IMR-90 (cell line): ENCODE measurements at regions not wholly inside any gene's neighbourhood (a gene's known extent, or its start where the extent isn't known, plus 50 kb on each side); places are given as distances from the start of the nearest gene placed in this dataset.

Experiments
- ATAC-seq: fragments of 200-7000 bp; cut with Tn5 transposase; 2 replicates; pipeline ENCODE4 v1.9.1; 2020; ENCODE audit warnings: low read depth, mild to moderate bottlenecking, moderate library complexity
- BruUV-seq: library from RNA; stranded (reverse); fragments of 400-500 nt; replicated peaks from 2 replicates; lab custom pipeline; 2021; lab: Mats Ljungman, UMichigan
- CTCF ChIA-PET: fragments of 300-600 bp; formaldehyde crosslinking; extraction: SDS; loops from one replicate; lab custom pipeline; 2021; ENCODE audit warnings: antibody characterized with exemption; lab: Yijun Ruan, JAX
- POLR2A ChIA-PET: fragments of 300-600 bp; sonication (Branson Sonifier 250); formaldehyde crosslinking; loops from one replicate; lab custom pipeline; 2022; ENCODE audit warnings: antibody characterized with exemption; ENCODE audit not compliant: unreplicated experiment; lab: Charles Lee
- DNase-seq: peaks from one replicate; pipeline ENCODE4 v3.0.0; 2013
- H2AFZ ChIP-seq: replicated peaks from 2 replicates; pipeline ENCODE3; 2013; ENCODE audit warnings: low read length, mild to moderate bottlenecking; ENCODE audit not compliant: poor library complexity
- H2AK5ac ChIP-seq: 2 replicates; pipeline ENCODE4 v1.6.1; 2013; ENCODE audit warnings: low read depth, low read length, inconsistent platforms
- H2AK9ac ChIP-seq: replicated peaks from 2 replicates; pipeline ENCODE3; 2013; ENCODE audit warnings: mild to moderate bottlenecking, low read depth, low read length, moderate library complexity; ENCODE audit not compliant: poor library complexity
- H2BK120ac ChIP-seq: 2 replicates; pipeline ENCODE4 v1.6.1; 2013; ENCODE audit warnings: low read depth, low read length, inconsistent platforms
- H2BK15ac ChIP-seq: 3 replicates; pipeline ENCODE4 v1.6.1; 2013; ENCODE audit warnings: low read depth, low read length, inconsistent platforms
- H2BK20ac ChIP-seq: 2 replicates; pipeline ENCODE4 v1.6.1; 2013; ENCODE audit warnings: low read depth, mild to moderate bottlenecking, inconsistent platforms, low read length, moderate library complexity
- H2BK5ac ChIP-seq: 2 replicates; pipeline ENCODE4 v1.6.1; 2013; ENCODE audit warnings: mild to moderate bottlenecking, low read depth, low read length, inconsistent platforms; ENCODE audit not compliant: poor library complexity, severe bottlenecking
- H3K14ac ChIP-seq: replicated peaks from 2 replicates; pipeline ENCODE4 v1.6.1; 2013; ENCODE audit warnings: low read depth, low read length, inconsistent platforms
- H3K18ac ChIP-seq: 2 replicates; pipeline ENCODE4 v1.6.1; 2013; ENCODE audit warnings: low read depth, low read length, control low read depth
- H3K23ac ChIP-seq: 2 replicates; pipeline ENCODE4 v1.6.1; 2013; ENCODE audit warnings: low read depth, low read length, inconsistent platforms
- H3K27ac ChIP-seq: 2 replicates; pipeline ENCODE4 v1.5.1; 2013; ENCODE audit warnings: mild to moderate bottlenecking, control low read depth, low read length; ENCODE audit not compliant: insufficient read depth
- H3K27me3 ChIP-seq: 2 replicates; pipeline ENCODE4 v1.6.1; 2013; ENCODE audit warnings: low read length; ENCODE audit not compliant: control insufficient read depth, insufficient read depth
- H3K36me3 ChIP-seq: 2 replicates; pipeline ENCODE4 v1.6.1; 2013; ENCODE audit warnings: low read length, mixed read lengths; ENCODE audit not compliant: control insufficient read depth, insufficient read depth
- H3K4ac ChIP-seq: 2 replicates; pipeline ENCODE4 v1.6.1; 2013; ENCODE audit warnings: low read depth, low read length, inconsistent platforms
- H3K4me1 ChIP-seq: 2 replicates; pipeline ENCODE4 v1.6.1; 2013; ENCODE audit warnings: low read length, mixed read lengths; ENCODE audit not compliant: control insufficient read depth, insufficient read depth
- H3K4me2 ChIP-seq: 2 replicates; pipeline ENCODE4 v1.6.1; 2013; ENCODE audit warnings: low read depth, mild to moderate bottlenecking, control low read depth, low read length, moderate library complexity
- H3K4me3 ChIP-seq: 2 replicates; pipeline ENCODE4 v1.5.1; 2013; ENCODE audit warnings: low read depth, mild to moderate bottlenecking, control low read depth, low read length, moderate library complexity; ENCODE audit not compliant: insufficient read depth
- H3K56ac ChIP-seq: 2 replicates; pipeline ENCODE4 v1.6.1; 2013; ENCODE audit warnings: low read length, inconsistent platforms; ENCODE audit not compliant: insufficient read depth; ENCODE audit errors: extremely low read depth
- H3K79me1 ChIP-seq, 2 experiments: 2 replicates each; pipeline ENCODE4 v1.6.1; 2013; ENCODE audit warnings: low read length in 2 of 2, inconsistent platforms in 1 of 2, low read depth in 1 of 2
- H3K9ac ChIP-seq: 2 replicates; pipeline ENCODE4 v1.6.1; 2013; ENCODE audit warnings: low read depth, low read length, control low read depth
- H3K9me1 ChIP-seq: 2 replicates; pipeline ENCODE4 v1.6.1; 2013; ENCODE audit warnings: low read length, inconsistent platforms; ENCODE audit not compliant: insufficient read depth
- H3K9me3 ChIP-seq: 2 replicates; pipeline ENCODE4 v1.6.1; 2013; ENCODE audit warnings: low read length; ENCODE audit not compliant: control insufficient read depth, insufficient read depth
- H4K20me1 ChIP-seq: 2 replicates; pipeline ENCODE4 v1.6.1; 2013; ENCODE audit warnings: low read length, inconsistent platforms; ENCODE audit not compliant: insufficient read depth
- H4K5ac ChIP-seq: 2 replicates; pipeline ENCODE4 v1.6.1; 2013; ENCODE audit warnings: mild to moderate bottlenecking, low read depth, low read length, control low read depth
- H4K8ac ChIP-seq, 2 experiments: 2 replicates each; pipeline ENCODE4 v1.6.1; 2013; ENCODE audit warnings: low read depth in 2 of 2, low read length in 2 of 2, control low read depth in 1 of 2, inconsistent platforms in 1 of 2
- H4K91ac ChIP-seq: 2 replicates; pipeline ENCODE4 v1.6.1; 2013; ENCODE audit warnings: low read depth, low read length, inconsistent platforms; ENCODE audit not compliant: insufficient read depth
- BHLHE40 ChIP-seq: fragments of 150-350 bp; IDR thresholded peaks from 2 replicates; pipeline ENCODE4 v1.6.1; 2016; ENCODE audit warnings: mild to moderate bottlenecking, low read depth, low read length
- CEBPB ChIP-seq: IDR thresholded peaks from 2 replicates; pipeline ENCODE4 v1.6.1; 2012; ENCODE audit warnings: low read depth, low read length, improper control_type of control experiment
- CHD1 ChIP-seq: IDR thresholded peaks from 2 replicates; pipeline ENCODE4 v1.6.1; 2012; ENCODE audit warnings: low read depth, low read length, improper control_type of control experiment
- MAFK ChIP-seq: IDR thresholded peaks from 2 replicates; pipeline ENCODE4 v1.6.1; 2012; ENCODE audit warnings: low read depth, low read length, improper control_type of control experiment
- MXI1 ChIP-seq: IDR thresholded peaks from 2 replicates; pipeline ENCODE4 v1.6.1; 2012; ENCODE audit warnings: low read depth, mild to moderate bottlenecking, low read length, moderate library complexity, borderline replicate concordance
- RAD21 ChIP-seq: IDR thresholded peaks from 2 replicates; pipeline ENCODE4 v1.6.1; 2012; ENCODE audit warnings: low read length, improper control_type of control experiment
- USF2 ChIP-seq: fragments of 150-350 bp; IDR thresholded peaks from 2 replicates; pipeline ENCODE4 v1.6.1; 2017; ENCODE audit warnings: mild to moderate bottlenecking, antibody characterized with exemption, low read length, low read depth
- WGBS, 2 experiments: methylation state at CpG; one replicate each; pipeline versions ENCODE4 v1.1.5 to v1.1.7; 2013; ENCODE audit warnings: missing lambda C conversion rate in 2 of 2; ENCODE audit not compliant: insufficient read length in 1 of 2; ENCODE audit errors: extremely low coverage in 2 of 2; 5-methylcytosine and 5-hydroxymethylcytosine counted together
- dilution Hi-C: fragments of 300-500 bp; cut with HindIII; formaldehyde crosslinking; loops from one replicate; pipeline ENCODE4 v1.14.3; 2018; ENCODE audit warnings: low sequenced_read_pairs; ENCODE audit not compliant: unreplicated experiment
- in situ Hi-C: fragments of 300-500 bp; cut with MboI; formaldehyde crosslinking; loops from 3 replicates; pipeline ENCODE4 v1.14.3; 2019; ENCODE audit warnings: low sequenced_read_pairs, inconsistent platforms, mixed read lengths
- intact Hi-C: fragments of 100-400 bp; cut with micrococcal nuclease; formaldehyde crosslinking; loops from 2 replicates; pipeline ENCODE4 v1.10.0; 2022

GRCh38 chr2:58769864-58770234 lies 528.7 kb upstream of the FANCL start:
- intact Hi-C loops, result no loop called here
- Histone ChIP-seq H3K4ac (no peak overlapping the region), H3K18ac (no peak overlapping the region), H3K9me1 (no peaks in the 10 kb centered on the region), H3K4me3 (no peak overlapping the region), H3K27me3 (no peaks in the 10 kb centered on the region), H2BK120ac (no peak overlapping the region), H3K36me3 (no peaks in the 10 kb centered on the region), H2BK15ac (no peak overlapping the region), H2AK9ac (no peak overlapping the region), H4K5ac (no peak overlapping the region), H3K4me2 (no peak overlapping the region), H4K20me1 (no peaks in the 10 kb centered on the region), H4K8ac (no peak overlapping the region), H2AFZ (no peak overlapping the region), H2BK20ac (no peak overlapping the region), H2AK5ac (no peak overlapping the region), H3K27ac (no peak overlapping the region), H3K9ac (no peak overlapping the region), H3K9me3 (no peaks in the 10 kb centered on the region), H3K14ac (no peak overlapping the region), H3K4me1 (no peaks in the 10 kb centered on the region), H3K79me1 (no peaks in the 10 kb centered on the region), H4K91ac (no peak overlapping the region), H3K23ac (no peak overlapping the region), H3K56ac (no peak overlapping the region), H2BK5ac (no peak overlapping the region)
- ChIA-PET POLR2A (no interaction called here), CTCF (no interaction called here)
- ATAC-seq, result no peak
- dilution Hi-C loops, result no loop called here
- BruUV-seq, result no TSS peak
- in situ Hi-C loops, result loop anchor here (25.0 kb wide), 1 partner anchor 1817 kb away; no protein-coding TSS in a partner anchor
- no peak for TF ChIP-seq MXI1
- TF ChIP-seq MAFK, result no peak
- no peak for TF ChIP-seq CEBPB
- TF ChIP-seq BHLHE40, result no peak
- no peak for TF ChIP-seq CHD1
- TF ChIP-seq USF2, result no peak
- TF ChIP-seq RAD21, result no peak
- no CpG with 5 or more reads among the region's 3 CpGs for WGBS, 2 experiments
- no peak for DNase-seq
